H1 (cell line): ENCODE measurements at regions not wholly inside any gene's neighbourhood (a gene's known extent, or its start where the extent isn't known, plus 50 kb on each side); places are given as distances from the start of the nearest gene placed in this dataset.

Experiments used
- ASH2L ChIP-seq: fragments of 200-600, 300-600 bp; sonication (generic); IDR thresholded peaks from one replicate; pipeline ENCODE4 v1.7.1; 2017; ENCODE audit warnings: low read length
- BCL11A ChIP-seq, 2 experiments: IDR thresholded peaks; one replicate each; pipeline ENCODE4 v1.6.1; 2011; ENCODE audit warnings: low read depth in 2 of 2, low read length in 2 of 2, mild to moderate bottlenecking in 2 of 2
- EGR1 ChIP-seq: IDR thresholded peaks from 2 replicates; pipeline ENCODE4 v1.6.1; 2011; ENCODE audit warnings: low read depth, low read length, borderline replicate concordance
- EZH2 ChIP-seq: fragments of 200-600 bp; sonication (generic); IDR thresholded peaks from 2 replicates; pipeline ENCODE4 v1.7.1; 2012; ENCODE audit warnings: low read depth, mild to moderate bottlenecking, moderate library complexity, low read length, inconsistent platforms; ENCODE audit not compliant: severe bottlenecking
- HDAC6 ChIP-seq: IDR thresholded peaks from one replicate; pipeline ENCODE4 v1.7.1; 2012; ENCODE audit warnings: low read depth, mild to moderate bottlenecking, inconsistent platforms, low read length, moderate library complexity
- NANOG ChIP-seq: IDR thresholded peaks from 2 replicates; pipeline ENCODE4 v1.6.1; 2011; ENCODE audit warnings: low read length, low read depth, mild to moderate bottlenecking, inconsistent platforms; ENCODE audit not compliant: insufficient read depth, poor library complexity, severe bottlenecking
- NRF1 ChIP-seq: IDR thresholded peaks from 2 replicates; pipeline ENCODE4 v1.6.1; 2011; ENCODE audit warnings: mild to moderate bottlenecking, low read depth, low read length, improper control_type of control experiment
- RBBP5 ChIP-seq: IDR thresholded peaks from 2 replicates; pipeline ENCODE4 v1.7.1; 2012; ENCODE audit warnings: low read depth, mild to moderate bottlenecking, inconsistent platforms, low read length, moderate library complexity, borderline replicate concordance
- SRF ChIP-seq: IDR thresholded peaks from 2 replicates; pipeline ENCODE4 v1.6.1; 2011; ENCODE audit warnings: mild to moderate bottlenecking, low read depth, low read length, moderate library complexity
- TCF12 ChIP-seq: IDR thresholded peaks from 2 replicates; pipeline ENCODE4 v1.6.1; 2011; ENCODE audit warnings: low read depth, mild to moderate bottlenecking, low read length

GRCh38 chr2:8251856-8252255 is 430.0 kb upstream of the ID2 start (continued):
- no peak for TF ChIP-seq ASH2L
- no peak for TF ChIP-seq BCL11A (IDR thresholded peaks at IDR 0.05; ENCODE audit: low read depth in 2 of 2, low read length in 2 of 2)
- no peak for TF ChIP-seq NRF1
- no peak for TF ChIP-seq RBBP5
- TF ChIP-seq TCF12: no peak
- no peak for TF ChIP-seq NANOG
- no peak for TF ChIP-seq EGR1
- TF ChIP-seq HDAC6: no peak
- no peak for TF ChIP-seq EZH2
- no peak for TF ChIP-seq SRF
- TF ChIP-seq, all 59 proteins: peak for 0
